ENCODE measurements at regions not wholly inside any gene's neighbourhood (a gene's known extent, or its start where the extent isn't known, plus 50 kb on each side); places are given as distances from the start of the nearest gene placed in this dataset.
"Not testable (repeated sequence)": the region's sequence is repeated elsewhere in the genome, so short reads cannot be mapped to it uniquely, and the experiment has no call there.

DNA sequence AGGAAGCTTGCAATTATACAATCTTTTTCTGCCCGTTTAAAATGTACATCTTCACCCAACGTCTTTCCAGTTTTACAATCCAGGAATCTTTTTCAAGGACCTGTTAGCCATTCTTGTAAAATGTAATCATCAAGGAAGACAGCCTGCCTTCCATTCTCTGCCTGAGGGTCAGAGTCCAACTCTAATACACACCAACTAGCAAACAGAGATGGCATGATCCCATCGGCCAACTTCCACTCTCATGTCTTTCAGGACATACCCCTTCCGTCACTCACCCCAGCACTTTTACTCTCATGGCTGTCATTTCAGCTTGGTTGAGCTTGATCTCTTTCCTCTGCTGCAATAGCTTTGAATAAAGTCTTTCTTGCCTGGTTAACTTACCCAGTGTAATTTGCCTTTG, 172.5 kb upstream of the NETO1 start:
- no peak overlapping the region for H3K4me3 Mint-ChIP-seq

GRCh38 chr18:73038336-73038735, 170.5 kb upstream of the NETO1 start:
- Mint-ChIP-seq H3K27ac (no peak overlapping the region), H3K27me3 (ENCODE audit: low read depth) (no peaks in the 10 kb centered on the region)

More for the DNA sequence above, 172.5 kb upstream of the NETO1 start:
- Mint-ChIP-seq H3K27me3 (ENCODE audit: low read depth) (no peaks in the 10 kb centered on the region), H3K4me1 (ENCODE audit: low read depth) (no peaks in the 10 kb centered on the region), H3K27ac (no peak overlapping the region), H3K36me3 (ENCODE audit: low read depth) (no peaks in the 10 kb centered on the region), H3K9me3 (peaks cover 5% of the 10 kb centered on the region)

DNA sequence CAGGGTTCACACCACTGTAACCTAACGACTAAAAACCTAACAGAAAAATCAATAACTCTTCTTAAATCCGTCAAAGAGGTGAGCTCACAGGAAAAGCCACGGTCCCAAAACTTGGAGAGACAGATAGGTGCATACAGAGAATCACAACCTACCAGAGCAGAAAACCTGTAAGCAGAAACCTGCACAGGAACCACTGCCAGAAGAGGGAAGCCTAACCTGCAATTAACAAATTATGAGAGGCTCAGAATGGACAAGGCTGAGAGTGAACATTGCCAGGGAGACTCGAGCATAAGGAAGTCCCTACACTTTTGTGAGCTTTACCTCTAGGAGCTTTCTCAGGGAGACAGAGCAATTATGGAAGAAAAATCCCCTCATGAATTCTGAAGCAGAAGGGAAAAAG, 156.2 kb upstream of the NETO1 start:
- no peak overlapping the region for H3K27ac Mint-ChIP-seq
- H3K4me3 Mint-ChIP-seq = no peak overlapping the region
- no peaks in the 10 kb centered on the region for H3K4me1 Mint-ChIP-seq (ENCODE audit: low read depth)
- H3K36me3 Mint-ChIP-seq (ENCODE audit: low read depth) = no peaks in the 10 kb centered on the region
- peaks cover 8% of the 10 kb centered on the region for H3K9me3 Mint-ChIP-seq
- no peaks in the 10 kb centered on the region for H3K27me3 Mint-ChIP-seq (ENCODE audit: low read depth)

More at GRCh38 chr18:73038336-73038735, 170.5 kb upstream of the NETO1 start:
- H3K9me3 Mint-ChIP-seq = peaks cover 5% of the 10 kb centered on the region
- H3K4me3 Mint-ChIP-seq = no peak overlapping the region
- no peaks in the 10 kb centered on the region for H3K4me1 Mint-ChIP-seq (ENCODE audit: low read depth)
- no peaks in the 10 kb centered on the region for H3K36me3 Mint-ChIP-seq (ENCODE audit: low read depth)

DNA sequence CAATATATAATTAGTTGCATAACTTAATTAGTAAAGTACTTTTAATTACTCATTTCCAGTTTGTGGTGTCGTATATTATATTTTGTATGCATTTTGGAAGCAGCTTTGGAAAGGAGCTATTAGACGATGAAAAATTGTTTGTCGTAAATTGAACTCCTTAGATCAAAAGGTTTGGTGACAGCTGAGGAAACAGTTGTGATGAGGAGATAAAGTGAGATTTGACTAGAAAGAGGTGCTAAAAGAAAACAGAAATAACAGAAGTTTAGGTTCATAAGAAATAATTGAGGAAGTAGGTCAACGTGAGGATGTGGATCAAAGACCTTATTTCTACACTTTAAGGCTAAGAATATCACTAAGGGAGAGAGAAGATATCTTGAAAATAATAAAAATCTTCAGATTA, 141.9 kb upstream of the NETO1 start:
- H3K9me3 Mint-ChIP-seq = no peaks in the 10 kb centered on the region
- H3K36me3 Mint-ChIP-seq (ENCODE audit: low read depth) = no peaks in the 10 kb centered on the region
- no peaks in the 10 kb centered on the region for H3K4me1 Mint-ChIP-seq (ENCODE audit: low read depth)
- H3K4me3 Mint-ChIP-seq = no peak overlapping the region
- no peak overlapping the region for H3K27ac Mint-ChIP-seq
- no peaks in the 10 kb centered on the region for H3K27me3 Mint-ChIP-seq (ENCODE audit: low read depth)

GRCh38 chr18:73007915-73008308, 140.1 kb upstream of the NETO1 start:
- no peak overlapping the region for H3K27ac Mint-ChIP-seq
- H3K9me3 Mint-ChIP-seq = no peaks in the 10 kb centered on the region
- H3K36me3 Mint-ChIP-seq (ENCODE audit: low read depth) = no peaks in the 10 kb centered on the region
- no peak overlapping the region for H3K4me3 Mint-ChIP-seq
- no peaks in the 10 kb centered on the region for H3K27me3 Mint-ChIP-seq (ENCODE audit: low read depth)
- H3K4me1 Mint-ChIP-seq (ENCODE audit: low read depth) = no peaks in the 10 kb centered on the region

- H3K27ac Mint-ChIP-seq = no peak overlapping the region
- H3K4me1 Mint-ChIP-seq (ENCODE audit: low read depth) = no peaks in the 10 kb centered on the region
- H3K27me3 Mint-ChIP-seq (ENCODE audit: low read depth) = no peaks in the 10 kb centered on the region
- no peaks in the 10 kb centered on the region for H3K36me3 Mint-ChIP-seq (ENCODE audit: low read depth)
- no peak overlapping the region for H3K4me3 Mint-ChIP-seq
- no peaks in the 10 kb centered on the region for H3K9me3 Mint-ChIP-seq
Measured at GRCh38 chr18:73007195-73007914, 139.6 kb upstream of the NETO1 start.

- H3K36me3 Mint-ChIP-seq (ENCODE audit: low read depth) = no peaks in the 10 kb centered on the region
- H3K9me3 Mint-ChIP-seq = no peaks in the 10 kb centered on the region
- no peaks in the 10 kb centered on the region for H3K4me1 Mint-ChIP-seq (ENCODE audit: low read depth)
- H3K27ac Mint-ChIP-seq = no peak overlapping the region
- H3K4me3 Mint-ChIP-seq = no peak overlapping the region
- no peaks in the 10 kb centered on the region for H3K27me3 Mint-ChIP-seq (ENCODE audit: low read depth)
Measured at GRCh38 chr18:73006331-73006730, 138.5 kb upstream of the NETO1 start.

DNA sequence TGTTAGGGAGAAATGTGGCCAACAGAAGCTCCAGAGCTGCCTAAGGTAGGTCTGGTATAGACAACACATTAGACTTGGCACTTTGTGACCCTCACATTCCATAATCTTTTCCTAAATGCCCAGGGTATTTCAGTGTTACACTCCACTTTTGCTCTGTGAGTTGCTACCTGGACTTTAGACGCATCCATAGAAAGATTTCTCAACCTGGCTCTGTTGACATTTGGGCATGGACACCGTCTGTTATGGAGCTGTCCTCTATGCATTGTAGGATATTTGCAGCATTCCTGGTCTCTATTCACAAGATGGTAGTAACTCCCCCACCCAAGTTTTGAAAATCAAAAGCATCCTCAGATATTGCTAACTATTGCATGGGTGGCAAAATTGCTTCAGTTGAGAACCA, 136.5 kb upstream of the NETO1 start:
- Mint-ChIP-seq H3K4me1 (ENCODE audit: low read depth) (no peaks in the 10 kb centered on the region), H3K27ac (no peak overlapping the region), H3K27me3 (ENCODE audit: low read depth) (no peaks in the 10 kb centered on the region), H3K4me3 (no peak overlapping the region), H3K9me3 (no peaks in the 10 kb centered on the region), H3K36me3 (ENCODE audit: low read depth) (no peaks in the 10 kb centered on the region)

DNA sequence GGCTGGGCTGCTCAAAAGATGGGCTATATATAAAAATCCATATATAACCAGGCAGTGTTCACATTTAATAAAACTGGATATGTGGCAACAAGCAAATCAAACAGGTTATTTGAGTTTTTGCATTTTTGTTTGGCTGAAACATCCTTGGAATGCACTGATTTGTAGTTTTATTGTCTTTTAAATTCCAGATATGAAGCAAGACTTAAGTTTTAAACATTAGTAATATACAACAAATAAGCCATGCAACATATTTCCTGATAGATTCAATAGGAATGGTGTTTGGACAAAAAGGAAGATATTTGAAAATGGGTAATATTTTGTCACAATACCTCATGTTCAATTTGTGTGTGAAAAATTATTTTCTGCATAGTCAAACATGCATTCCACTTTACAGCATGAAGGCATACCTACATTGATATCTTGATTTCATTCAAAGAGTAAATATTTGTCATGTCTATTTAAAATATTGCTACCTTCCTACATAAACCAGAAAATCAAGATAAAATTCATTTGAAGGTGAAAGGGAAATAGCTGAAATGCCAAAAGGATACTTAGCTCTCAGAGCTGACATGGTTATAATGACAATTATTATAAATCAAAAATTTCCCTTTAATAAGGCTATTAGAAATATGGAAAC, 132.3 kb upstream of the NETO1 start:
- Mint-ChIP-seq H3K27ac (no peak overlapping the region), H3K36me3 (ENCODE audit: low read depth) (no peaks in the 10 kb centered on the region), H3K27me3 (ENCODE audit: low read depth) (no peaks in the 10 kb centered on the region), H3K9me3 (no peaks in the 10 kb centered on the region), H3K4me1 (ENCODE audit: low read depth) (no peaks in the 10 kb centered on the region), H3K4me3 (no peak overlapping the region)

DNA sequence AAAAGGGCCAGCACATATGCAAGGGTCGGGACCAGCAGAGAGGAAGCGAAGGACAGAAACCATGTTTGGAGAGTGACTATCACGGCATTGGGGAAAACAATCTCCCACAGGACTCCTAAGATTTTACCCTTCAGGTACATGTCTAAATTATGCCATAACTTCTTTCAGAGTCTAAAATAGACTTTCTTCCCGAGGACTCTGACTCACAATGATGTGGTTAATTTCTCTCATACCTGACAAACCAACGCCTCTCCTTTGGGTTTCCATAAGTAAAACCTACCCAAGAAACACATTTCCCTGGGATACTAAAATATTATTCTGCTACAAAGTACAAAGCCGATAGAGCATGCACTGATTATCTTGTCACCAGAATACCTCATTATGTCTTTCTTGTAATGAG, 127.8 kb upstream of the NETO1 start:
- Mint-ChIP-seq H3K4me3 (no peak overlapping the region), H3K9me3 (no peaks in the 10 kb centered on the region), H3K4me1 (ENCODE audit: low read depth) (no peaks in the 10 kb centered on the region), H3K27me3 (ENCODE audit: low read depth) (no peaks in the 10 kb centered on the region), H3K36me3 (ENCODE audit: low read depth) (no peaks in the 10 kb centered on the region), H3K27ac (no peak overlapping the region)

GRCh38 chr18:72993250-72993649, 125.5 kb upstream of the NETO1 start:
- no peaks in the 10 kb centered on the region for H3K9me3 Mint-ChIP-seq
- no peaks in the 10 kb centered on the region for H3K4me1 Mint-ChIP-seq (ENCODE audit: low read depth)
- no peaks in the 10 kb centered on the region for H3K36me3 Mint-ChIP-seq (ENCODE audit: low read depth)
- no peak overlapping the region for H3K27ac Mint-ChIP-seq
- H3K4me3 Mint-ChIP-seq = no peak overlapping the region
- no peaks in the 10 kb centered on the region for H3K27me3 Mint-ChIP-seq (ENCODE audit: low read depth)

DNA sequence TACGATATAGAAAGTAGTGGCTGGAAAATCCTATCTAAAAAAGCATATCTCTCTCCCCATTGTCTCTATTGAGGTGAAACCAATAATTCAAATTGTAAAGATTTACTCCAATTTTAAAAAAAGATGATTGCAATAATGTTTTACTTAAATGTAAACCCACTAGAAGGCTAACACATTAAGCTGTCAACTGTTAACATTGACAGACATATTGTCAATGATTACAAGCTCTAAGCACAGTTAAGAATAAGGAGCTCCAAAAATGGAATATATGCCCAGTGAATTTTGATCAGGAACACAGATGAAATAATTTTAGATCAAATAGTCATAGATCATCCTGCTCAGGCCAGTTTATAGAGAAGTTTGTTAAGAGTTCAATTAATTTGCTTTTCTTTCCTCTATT, 123.6 kb upstream of the NETO1 start:
- H3K4me1 Mint-ChIP-seq (ENCODE audit: low read depth) = no peaks in the 10 kb centered on the region
- H3K36me3 Mint-ChIP-seq (ENCODE audit: low read depth) = no peaks in the 10 kb centered on the region
- no peaks in the 10 kb centered on the region for H3K9me3 Mint-ChIP-seq
- no peak overlapping the region for H3K27ac Mint-ChIP-seq
- no peaks in the 10 kb centered on the region for H3K27me3 Mint-ChIP-seq (ENCODE audit: low read depth)
- H3K4me3 Mint-ChIP-seq = no peak overlapping the region

DNA sequence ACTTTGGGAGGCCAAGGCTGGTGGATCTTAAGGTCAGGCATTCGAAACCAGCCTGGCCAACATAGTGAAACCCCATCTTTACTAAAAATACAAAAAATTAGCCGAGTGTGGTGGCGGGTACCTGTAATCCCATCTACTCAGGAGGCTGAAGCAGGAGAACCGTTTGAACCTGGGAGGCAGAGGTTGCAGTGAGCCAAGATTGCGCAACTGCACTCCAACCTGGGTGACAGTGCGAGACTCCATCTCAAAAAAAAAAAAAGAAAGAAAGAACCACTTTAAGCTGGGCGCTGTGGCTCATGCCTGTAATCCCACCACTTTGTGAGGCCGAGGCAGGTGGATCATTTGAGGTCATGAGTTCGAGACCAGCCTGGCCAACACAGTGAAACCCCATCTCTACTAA, 119.8 kb upstream of the NETO1 start:
- H3K4me3 Mint-ChIP-seq = not testable (repeated sequence)

DNA sequence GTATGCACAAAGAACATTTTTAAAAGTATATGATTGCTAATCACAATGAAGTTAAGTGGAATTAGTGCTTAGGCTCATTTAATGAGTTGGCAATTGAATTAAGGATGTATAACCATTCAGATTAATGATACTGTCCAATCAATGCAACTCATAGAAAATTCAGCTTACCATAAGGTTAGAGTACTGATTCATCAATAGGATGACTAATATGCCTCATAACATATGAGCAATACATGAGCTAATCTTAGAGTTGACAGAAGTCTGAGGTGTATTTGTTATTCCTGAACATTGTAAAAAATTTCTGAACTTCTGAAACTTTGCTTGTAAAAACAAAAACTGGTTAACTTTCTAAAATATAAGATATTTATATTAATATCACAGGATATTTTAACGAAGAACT, 118.3 kb upstream of the NETO1 start:
- H3K4me3 Mint-ChIP-seq = no peak overlapping the region
- no peaks in the 10 kb centered on the region for H3K36me3 Mint-ChIP-seq (ENCODE audit: low read depth)
- no peaks in the 10 kb centered on the region for H3K9me3 Mint-ChIP-seq
- no peak overlapping the region for H3K27ac Mint-ChIP-seq
- H3K4me1 Mint-ChIP-seq (ENCODE audit: low read depth) = no peaks in the 10 kb centered on the region
- no peaks in the 10 kb centered on the region for H3K27me3 Mint-ChIP-seq (ENCODE audit: low read depth)

More for the DNA sequence above, 119.8 kb upstream of the NETO1 start:
- H3K36me3 Mint-ChIP-seq (ENCODE audit: low read depth); H3K9me3 Mint-ChIP-seq; H3K4me1 Mint-ChIP-seq (ENCODE audit: low read depth); H3K27me3 Mint-ChIP-seq (ENCODE audit: low read depth); H3K27ac Mint-ChIP-seq: not testable (repeated sequence)

- Mint-ChIP-seq H3K36me3 (ENCODE audit: low read depth) (no peaks in the 10 kb centered on the region), H3K27me3 (ENCODE audit: low read depth) (no peaks in the 10 kb centered on the region), H3K9me3 (no peaks in the 10 kb centered on the region), H3K27ac (no peak overlapping the region), H3K4me3 (no peak overlapping the region), H3K4me1 (ENCODE audit: low read depth) (no peaks in the 10 kb centered on the region)
Measured at GRCh38 chr18:72985686-72986085, 117.9 kb upstream of the NETO1 start.

Data from T-helper 1 cell treated with Interleukin-12 subunit alpha and Interleukin-12 subunit beta and Interleukin-4 antibody, amounts not matched to agents 30 μg/mL and 1 μg/mL, for 36 hours (primary cell).